ENCODE measurements at regions not wholly inside any gene's neighbourhood (a gene's known extent, or its start where the extent isn't known, plus 50 kb on each side); places are given as distances from the start of the nearest gene placed in this dataset.
"Not testable (repeated sequence)": the region's sequence is repeated elsewhere in the genome, so short reads cannot be mapped to it uniquely, and the experiment has no call there.

DNA sequence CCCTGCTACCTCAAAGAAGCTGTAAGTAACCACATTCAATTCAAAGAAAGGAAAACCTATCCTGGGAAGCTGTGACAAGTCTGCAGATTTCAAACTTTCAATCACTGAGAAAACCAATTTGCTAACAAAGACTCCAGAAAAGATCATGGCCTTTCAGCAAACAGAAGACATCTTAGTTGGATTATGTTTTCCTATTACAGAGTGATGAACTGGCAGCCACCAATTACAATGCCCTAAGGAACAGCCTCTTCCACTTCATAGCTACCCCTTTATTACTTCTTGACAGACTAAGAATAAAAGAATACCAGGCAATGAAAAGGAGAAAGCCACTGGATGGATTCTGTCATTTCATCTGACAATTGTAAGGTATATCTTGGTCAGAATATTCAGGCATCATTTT is 128.2 kb upstream of the RASEF start:
- DNase-seq (ENCODE audit: insufficient read length, low spot score) (no peak), FAIRE-seq (no peak)
- TF ChIP-seq POLR2A (IDR thresholded peaks at IDR 0.05; ENCODE audit: low read depth, low read length): no peak

DNA sequence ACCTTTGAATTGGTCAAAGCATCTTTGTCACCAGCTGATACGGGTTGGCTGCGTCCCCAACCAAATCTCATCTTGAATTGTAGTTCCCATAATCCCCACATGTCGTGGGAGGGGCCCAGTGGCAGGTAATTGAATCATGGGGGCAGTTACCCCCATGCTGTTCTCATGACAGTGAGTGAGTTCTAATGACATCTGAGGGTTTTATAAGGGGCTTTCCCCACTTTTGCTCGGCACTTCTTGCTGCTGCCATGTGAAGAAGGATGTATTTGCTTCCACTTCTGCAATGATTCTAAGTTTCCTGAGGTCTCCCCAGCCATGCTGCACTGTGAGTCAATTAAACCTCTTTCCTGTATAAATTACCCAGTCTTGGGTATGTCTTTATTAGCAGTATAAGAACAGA is 126.1 kb upstream of the RASEF start:
- not testable (repeated sequence) for FAIRE-seq; DNase-seq (ENCODE audit: insufficient read length, low spot score)

DNA sequence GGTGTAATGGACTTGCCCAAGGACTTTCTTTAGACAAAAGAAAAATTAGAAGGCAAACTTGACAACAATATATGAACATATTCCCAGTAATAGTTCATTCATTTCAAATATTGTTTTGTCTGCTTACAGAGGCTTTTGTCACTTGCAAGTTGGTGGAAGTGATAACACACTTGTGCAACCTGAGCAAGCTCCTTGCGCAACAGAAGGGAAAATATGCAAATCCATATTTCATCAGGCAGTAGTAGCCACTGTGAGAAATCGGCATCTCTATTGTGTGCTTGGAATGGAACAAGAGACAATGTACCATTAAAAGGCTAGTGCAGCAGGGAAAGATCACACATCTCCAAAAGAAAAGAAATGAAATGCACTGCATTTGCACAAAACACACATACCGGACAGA is 125.3 kb upstream of the RASEF start:
- FAIRE-seq (no peak), DNase-seq (ENCODE audit: insufficient read length, low spot score) (no peak)
- no peak for TF ChIP-seq POLR2A (IDR thresholded peaks at IDR 0.05; ENCODE audit: low read depth, low read length)

DNA sequence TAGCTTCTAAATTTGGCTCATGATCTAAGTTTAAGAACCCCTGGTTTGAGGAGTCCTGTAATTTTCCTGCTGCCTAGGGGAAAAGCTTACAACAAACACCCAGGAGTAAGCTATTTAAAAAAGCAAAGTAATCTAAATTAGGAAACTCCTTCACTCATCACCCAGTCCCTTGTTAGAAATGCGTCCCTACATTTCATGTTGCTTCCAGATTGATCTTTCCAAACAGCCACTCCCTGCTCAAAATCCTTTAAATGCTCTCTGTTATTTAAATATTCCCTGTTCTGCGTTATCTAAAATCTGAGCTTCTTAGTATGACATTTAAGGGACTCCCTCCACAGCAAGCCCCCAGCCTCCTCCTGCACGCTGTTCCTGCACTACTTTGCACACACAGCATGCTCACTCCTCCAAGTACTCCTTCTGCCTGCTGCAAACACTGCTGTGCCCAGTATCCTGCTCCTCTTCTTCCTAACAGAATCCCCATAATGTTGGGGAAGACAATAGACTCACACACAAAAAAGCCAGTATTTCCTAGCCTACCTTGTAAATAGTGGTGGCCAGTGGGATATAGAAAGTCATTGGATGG is 123.3 kb upstream of the RASEF start:
- no peak for TF ChIP-seq POLR2A (IDR thresholded peaks at IDR 0.05; ENCODE audit: low read depth, low read length)
- FAIRE-seq (no peak), DNase-seq (ENCODE audit: insufficient read length, low spot score) (no peak)

DNA sequence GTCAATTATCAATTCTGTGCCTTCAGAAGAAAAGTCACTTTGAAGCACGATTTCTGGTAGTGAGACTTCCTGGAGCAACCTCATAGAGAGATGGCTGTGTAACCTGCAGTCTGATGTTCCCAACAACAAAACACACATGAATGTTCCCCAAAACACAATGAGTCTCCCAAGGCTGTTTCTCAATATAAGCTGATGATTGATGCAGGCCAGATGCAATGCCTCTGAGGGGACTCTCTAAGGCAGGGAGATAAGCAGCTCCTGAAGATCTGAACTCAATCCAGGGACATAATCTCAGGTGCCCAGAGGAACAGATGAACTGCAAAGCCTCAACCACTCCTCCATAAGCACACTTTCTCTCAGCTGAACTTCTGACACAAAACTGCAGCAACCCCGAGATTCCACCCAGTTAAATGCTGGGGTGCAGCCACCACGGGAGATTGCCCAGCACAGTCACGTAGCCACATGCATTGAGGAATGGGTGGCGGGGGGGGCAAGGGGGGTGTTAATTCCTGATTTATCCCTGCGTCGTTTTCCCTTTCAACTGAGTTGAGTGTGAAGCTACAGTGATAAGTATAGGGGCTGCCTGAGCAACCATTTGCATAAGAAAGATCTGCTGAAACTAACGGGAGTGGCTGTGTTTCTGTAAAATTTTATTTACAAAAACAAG is 122.7 kb upstream of the RASEF start:
- no peak for FAIRE-seq
- TF ChIP-seq POLR2A (IDR thresholded peaks at IDR 0.05; ENCODE audit: low read depth, low read length): no peak

DNA sequence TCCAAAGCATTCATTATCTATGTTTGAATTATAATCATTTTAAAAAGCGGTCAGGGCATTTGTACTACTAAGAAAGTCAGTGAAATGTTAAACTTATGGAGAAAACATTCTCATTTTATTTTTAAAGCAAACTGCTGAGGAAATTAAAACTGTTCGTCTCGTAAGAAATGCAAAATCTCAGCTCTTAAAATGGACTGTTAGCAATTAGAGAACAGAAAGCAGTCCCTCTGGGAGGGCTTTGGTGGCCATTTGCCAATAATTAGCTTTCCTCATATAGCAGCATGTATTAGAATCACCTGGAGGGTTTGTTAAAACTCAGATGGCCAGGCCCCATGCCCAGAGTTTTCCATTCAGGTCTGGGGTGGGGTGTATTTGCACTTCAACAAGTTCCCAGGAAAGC is 120.7 kb upstream of the RASEF start:
- no peak for TF ChIP-seq POLR2A (IDR thresholded peaks at IDR 0.05; ENCODE audit: low read depth, low read length)
- DNase-seq (ENCODE audit: insufficient read length, low spot score) (no peak), FAIRE-seq (no peak)

More for the DNA sequence above, 122.7 kb upstream of the RASEF start:
- no peak for DNase-seq (ENCODE audit: insufficient read length, low spot score)

DNA sequence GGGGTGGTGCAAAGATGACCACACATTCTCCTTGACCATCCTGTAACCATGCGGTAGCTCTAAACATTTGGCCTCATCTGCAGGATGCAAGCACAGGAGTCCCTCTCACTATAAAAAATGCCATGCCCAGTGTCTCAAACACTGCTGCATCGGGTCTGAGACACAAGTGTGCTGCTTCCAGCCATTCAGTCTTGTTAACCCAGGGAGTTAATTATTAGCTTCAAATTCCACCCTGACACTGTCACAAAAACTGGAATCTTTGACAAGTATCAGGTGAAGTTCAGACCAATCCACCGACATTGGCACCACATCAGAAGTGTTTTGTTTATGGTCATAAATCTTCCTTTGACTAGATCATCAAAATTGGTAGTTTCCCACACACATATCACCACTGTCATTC is 119.1 kb upstream of the RASEF start:
- TF ChIP-seq POLR2A (IDR thresholded peaks at IDR 0.05; ENCODE audit: low read depth, low read length): no peak
- no peak for DNase-seq (ENCODE audit: insufficient read length, low spot score)
- FAIRE-seq: no peak

DNA sequence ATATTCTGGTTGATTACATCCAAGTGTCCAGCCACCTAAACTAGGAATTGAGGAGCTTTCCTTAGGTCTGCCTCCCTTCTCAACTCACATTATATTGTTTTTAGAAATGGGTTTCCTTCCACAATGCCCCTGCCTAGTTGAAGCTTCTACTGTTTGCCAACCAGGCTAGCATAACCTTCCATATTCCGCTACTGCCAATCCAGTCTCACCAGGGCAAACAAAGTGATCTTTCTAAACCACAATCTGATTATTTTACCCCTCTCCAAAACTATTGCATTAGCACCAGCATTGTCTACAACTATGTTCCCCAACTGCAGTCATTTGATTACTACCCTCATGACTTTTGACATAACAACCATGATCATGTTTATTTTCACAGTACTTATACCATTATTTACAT is 115.8 kb upstream of the RASEF start:
- no peak for TF ChIP-seq POLR2A (IDR thresholded peaks at IDR 0.05; ENCODE audit: low read depth, low read length)
- DNase-seq (ENCODE audit: insufficient read length, low spot score) (no peak), FAIRE-seq (peak; percentile 50)

DNA sequence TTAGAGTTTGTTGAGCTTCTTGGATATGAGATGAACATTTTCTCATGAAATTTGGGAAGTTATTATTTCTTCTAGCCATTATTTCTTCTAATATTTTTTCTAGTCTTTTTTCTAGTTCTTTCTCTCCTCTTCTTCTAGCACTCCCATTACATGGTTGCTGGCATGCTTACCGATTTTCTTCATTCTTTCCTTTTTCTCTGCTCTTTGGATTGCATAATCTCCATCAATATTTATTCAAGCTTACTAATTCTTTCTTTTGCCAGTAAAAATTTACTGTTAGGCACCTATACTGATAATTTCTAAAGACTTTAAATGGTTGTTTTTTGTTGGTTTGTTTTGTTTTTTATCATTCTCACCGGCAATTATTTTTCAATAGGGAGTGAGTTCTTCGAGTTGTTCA is 114.8 kb upstream of the RASEF start:
- no peak for TF ChIP-seq POLR2A (IDR thresholded peaks at IDR 0.05; ENCODE audit: low read depth, low read length)
- FAIRE-seq: no peak
- no peak for DNase-seq (ENCODE audit: insufficient read length, low spot score)

DNA sequence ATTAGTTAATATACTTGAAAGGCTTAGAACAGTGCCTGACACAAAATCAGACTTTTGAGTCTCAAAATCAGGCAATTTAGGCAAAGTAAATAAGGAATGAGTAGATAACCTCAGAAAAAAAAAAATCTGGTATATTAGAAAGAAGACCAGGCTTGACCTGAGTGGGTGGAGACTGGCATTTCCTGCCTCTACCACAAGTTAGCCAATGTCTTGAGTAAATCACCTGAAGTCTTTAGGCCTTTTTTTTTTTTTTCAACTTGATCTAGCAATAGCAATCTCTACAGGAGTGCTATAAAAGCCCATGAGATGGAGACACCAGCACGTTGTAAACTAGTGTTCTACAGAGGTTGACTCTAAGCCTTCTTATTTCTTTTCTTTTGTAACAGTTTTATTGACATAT is 104.2 kb upstream of the RASEF start:
- no peak for TF ChIP-seq POLR2A (IDR thresholded peaks at IDR 0.05; ENCODE audit: low read depth, low read length)
- DNase-seq (ENCODE audit: insufficient read length, low spot score) (no peak), FAIRE-seq (peak; percentile 73)

DNA sequence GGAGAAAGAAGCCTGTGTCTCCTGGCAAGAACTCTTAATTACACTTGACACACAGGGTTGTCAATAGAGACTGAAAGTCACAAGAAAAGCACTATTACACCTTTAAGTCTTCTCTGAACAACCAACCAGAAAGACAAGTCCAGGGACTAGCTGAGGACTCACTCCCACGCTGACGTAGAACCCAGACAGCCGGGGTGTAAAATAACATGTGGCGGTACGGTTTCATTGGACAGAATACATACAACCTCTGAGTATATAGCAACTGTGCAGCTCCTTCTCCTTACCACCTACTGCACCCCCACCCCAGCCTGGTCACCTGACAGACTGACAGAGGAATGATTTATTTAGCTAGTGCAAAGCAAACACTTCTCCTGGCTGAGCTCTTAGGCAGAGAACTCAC is 103.4 kb upstream of the RASEF start:
- FAIRE-seq (peak; percentile 77), DNase-seq (ENCODE audit: insufficient read length, low spot score) (no peak)
- no peak for TF ChIP-seq POLR2A (IDR thresholded peaks at IDR 0.05; ENCODE audit: low read depth, low read length)

DNA sequence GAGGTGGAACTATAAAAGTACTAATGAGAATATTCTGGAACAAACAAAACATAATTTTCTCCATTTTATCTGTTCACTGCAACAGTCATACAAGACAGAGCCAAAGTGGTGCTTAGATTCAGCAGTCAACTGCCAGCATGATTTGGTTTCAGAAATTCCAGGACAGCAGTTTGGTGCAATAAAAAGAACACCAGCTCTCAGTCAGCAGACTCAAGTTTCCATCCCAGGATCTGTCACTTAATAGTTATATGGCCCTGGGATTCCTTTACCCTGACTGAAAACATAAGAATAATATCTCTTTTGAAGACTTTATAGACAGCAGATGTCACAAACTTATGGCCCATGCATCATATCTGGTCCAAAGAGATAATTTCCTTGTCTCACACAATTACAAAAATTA is 92.8 kb upstream of the RASEF start:
- TF ChIP-seq POLR2A (IDR thresholded peaks at IDR 0.05; ENCODE audit: low read depth, low read length): no peak
- DNase-seq (ENCODE audit: insufficient read length, low spot score) (no peak), FAIRE-seq (no peak)

DNA sequence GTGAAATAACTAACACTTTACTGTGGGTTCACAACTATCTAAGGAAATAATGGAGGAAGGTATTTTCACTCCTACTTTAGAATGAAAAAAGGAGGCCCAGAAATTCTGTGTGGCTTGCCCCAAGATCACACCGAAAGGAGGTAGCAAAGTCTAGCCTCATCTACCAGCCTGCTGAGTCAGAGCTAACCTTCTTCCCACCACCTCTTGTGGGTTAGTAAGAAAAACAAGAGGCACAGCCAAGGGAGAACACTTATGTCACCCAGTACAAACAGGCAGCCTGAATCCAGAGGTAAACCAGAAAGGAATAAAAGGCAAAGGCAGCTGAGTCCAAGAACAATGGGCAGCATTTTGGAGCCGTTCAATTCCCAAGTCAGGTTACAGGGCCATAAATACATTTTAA is 91.9 kb upstream of the RASEF start:
- DNase-seq (ENCODE audit: insufficient read length, low spot score) (peak; percentile 47), FAIRE-seq (no peak)
- no peak for TF ChIP-seq POLR2A (IDR thresholded peaks at IDR 0.05; ENCODE audit: low read depth, low read length)

DNA sequence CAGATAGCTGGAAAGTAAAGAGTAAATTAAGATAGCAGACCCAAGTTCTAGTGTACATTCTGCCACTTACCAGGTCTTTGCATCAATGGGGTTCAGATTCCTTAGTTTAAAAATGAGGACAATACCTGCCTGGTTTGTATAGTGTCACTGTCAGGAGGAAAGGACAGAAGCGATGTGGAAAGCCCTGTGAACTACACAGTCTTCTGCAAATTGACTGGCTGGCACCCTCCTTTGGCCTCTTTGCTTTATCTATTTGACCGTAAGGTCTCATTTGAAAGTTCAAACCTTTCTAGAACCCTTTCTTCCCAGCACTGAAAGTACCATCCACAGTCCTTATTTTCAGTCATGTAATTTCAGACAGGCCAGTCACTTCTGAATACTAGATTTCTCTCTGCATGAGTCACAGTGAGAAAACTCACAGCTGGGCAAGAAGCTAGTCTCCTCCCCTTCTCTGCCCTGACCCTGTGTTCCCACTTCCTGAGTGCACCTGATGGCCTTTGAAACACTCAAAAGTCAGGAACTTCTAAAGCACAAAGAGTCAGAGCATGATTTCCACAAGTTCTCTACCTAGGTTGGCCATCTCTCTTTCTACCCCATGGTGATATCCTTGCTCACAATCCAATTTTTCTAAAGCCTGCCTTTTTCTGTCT is 91.3 kb upstream of the RASEF start:
- peak; percentile 58 for DNase-seq (ENCODE audit: insufficient read length, low spot score)
- no peak for TF ChIP-seq POLR2A (IDR thresholded peaks at IDR 0.05; ENCODE audit: low read depth, low read length)
- FAIRE-seq: peak; percentile 100

DNA sequence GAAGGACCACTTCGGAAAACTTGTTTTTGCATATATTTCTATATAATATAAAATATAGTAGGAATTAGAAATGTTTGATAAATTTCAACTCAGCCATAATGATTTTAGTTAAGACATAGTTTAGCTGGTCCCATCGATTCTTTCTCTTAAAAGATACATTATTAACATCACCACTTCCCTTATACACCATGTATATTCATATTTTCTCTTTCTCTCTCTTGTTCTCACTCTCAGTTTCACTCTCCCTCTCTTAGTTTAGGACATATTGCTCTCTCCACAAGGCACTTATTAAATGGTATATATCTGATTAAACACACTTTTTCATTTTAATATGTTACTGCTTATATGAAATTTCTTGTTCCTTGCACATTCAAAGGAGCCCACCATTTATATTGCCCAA is 90.1 kb upstream of the RASEF start:
- FAIRE-seq (no peak), DNase-seq (ENCODE audit: insufficient read length, low spot score) (no peak)
- TF ChIP-seq POLR2A (IDR thresholded peaks at IDR 0.05; ENCODE audit: low read depth, low read length): no peak

Measured in H54 (cell line).